ENCODE measurements at regions not wholly inside any gene's neighbourhood (a gene's known extent, or its start where the extent isn't known, plus 50 kb on each side); places are given as distances from the start of the nearest gene placed in this dataset.
A peak's percentile ranks its signal among the peaks of the same experiment; 100 is the strongest.

DNA sequence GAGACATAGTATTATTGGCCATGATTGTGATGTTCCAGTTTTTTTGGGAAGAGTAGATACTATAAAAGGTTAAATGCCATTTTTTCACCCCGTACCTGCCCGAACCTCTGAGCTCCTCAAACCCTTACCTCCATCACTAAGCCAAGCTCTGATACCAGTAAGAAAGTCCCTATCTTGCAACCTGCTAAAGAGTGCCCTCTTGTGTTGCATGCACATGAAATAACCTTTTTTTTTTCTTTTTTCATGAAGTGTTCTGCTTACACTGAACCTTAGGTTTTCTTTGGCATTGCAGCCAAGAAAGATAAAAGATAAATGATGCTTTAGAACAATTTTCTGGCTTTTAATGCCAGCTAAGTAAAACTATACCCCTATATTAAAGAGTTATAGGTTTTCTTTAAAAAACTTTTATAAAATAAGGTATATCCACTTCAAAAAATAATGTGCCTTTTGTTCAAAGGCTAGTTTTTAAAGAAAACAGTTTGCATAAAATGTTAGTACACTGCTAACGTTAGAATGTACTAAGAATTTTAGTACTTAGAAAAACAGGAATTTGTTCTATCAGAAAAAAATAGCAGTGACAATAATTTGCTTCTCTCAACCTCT is 295.3 kb upstream of the PMFBP1 start:
- peak; percentile 76 for TF ChIP-seq CTCF (IDR thresholded peaks at IDR 0.05; ENCODE audit: poor library complexity, severe bottlenecking)
- TF ChIP-seq POLR2AphosphoS5 (IDR thresholded peaks at IDR 0.05), result no peak
- peak; percentile 83 for TF ChIP-seq RAD21 (conservative IDR thresholded peaks at IDR 0.05)
- TF ChIP-seq EP300 (conservative IDR thresholded peaks at IDR 0.05; ENCODE audit: poor library complexity, severe bottlenecking), result no peak
- TF ChIP-seq EZH2 (IDR thresholded peaks at IDR 0.05; ENCODE audit: borderline replicate concordance, insufficient read depth, low read length, poor library complexity, severe bottlenecking), result no peak
- TF ChIP-seq, protein P1, sequence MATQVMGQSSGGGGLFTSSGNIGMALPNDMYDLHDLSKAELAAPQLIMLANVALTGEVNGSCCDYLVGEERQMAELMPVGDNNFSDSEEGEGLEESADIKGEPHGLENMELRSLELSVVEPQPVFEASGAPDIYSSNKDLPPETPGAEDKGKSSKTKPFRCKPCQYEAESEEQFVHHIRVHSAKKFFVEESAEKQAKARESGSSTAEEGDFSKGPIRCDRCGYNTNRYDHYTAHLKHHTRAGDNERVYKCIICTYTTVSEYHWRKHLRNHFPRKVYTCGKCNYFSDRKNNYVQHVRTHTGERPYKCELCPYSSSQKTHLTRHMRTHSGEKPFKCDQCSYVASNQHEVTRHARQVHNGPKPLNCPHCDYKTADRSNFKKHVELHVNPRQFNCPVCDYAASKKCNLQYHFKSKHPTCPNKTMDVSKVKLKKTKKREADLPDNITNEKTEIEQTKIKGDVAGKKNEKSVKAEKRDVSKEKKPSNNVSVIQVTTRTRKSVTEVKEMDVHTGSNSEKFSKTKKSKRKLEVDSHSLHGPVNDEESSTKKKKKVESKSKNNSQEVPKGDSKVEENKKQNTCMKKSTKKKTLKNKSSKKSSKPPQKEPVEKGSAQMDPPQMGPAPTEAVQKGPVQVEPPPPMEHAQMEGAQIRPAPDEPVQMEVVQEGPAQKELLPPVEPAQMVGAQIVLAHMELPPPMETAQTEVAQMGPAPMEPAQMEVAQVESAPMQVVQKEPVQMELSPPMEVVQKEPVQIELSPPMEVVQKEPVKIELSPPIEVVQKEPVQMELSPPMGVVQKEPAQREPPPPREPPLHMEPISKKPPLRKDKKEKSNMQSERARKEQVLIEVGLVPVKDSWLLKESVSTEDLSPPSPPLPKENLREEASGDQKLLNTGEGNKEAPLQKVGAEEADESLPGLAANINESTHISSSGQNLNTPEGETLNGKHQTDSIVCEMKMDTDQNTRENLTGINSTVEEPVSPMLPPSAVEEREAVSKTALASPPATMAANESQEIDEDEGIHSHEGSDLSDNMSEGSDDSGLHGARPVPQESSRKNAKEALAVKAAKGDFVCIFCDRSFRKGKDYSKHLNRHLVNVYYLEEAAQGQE (IDR thresholded peaks at IDR 0.05; ENCODE audit: borderline replicate concordance), result no peak
